Upper lobe of left lung (tissue), 6 donors: ENCODE measurements at regions not wholly inside any gene's neighbourhood (a gene's known extent, or its start where the extent isn't known, plus 50 kb on each side); places are given as distances from the start of the nearest gene placed in this dataset.

Source experiments
- ATAC-seq, 2 donors: fragments of 200-7000 bp; cut with Tn5 transposase; one replicate each; pipeline ENCODE4 v1.9.1; 2022; ENCODE audit warnings: mild to moderate bottlenecking in 2 of 2, moderate library complexity in 2 of 2; ENCODE audit not compliant: low FRiP score in 2 of 2
- DNase-seq, 2 donors: peaks; one replicate each; pipeline ENCODE4 v3.0.0-alpha.2; 2019 to 2020
- H3K27ac ChIP-seq, 4 donors: fragments of 200-600 bp; sonication (generic); one replicate each; pipeline ENCODE4 v1.5.1; 2016 to 2019
- H3K27me3 ChIP-seq, 4 donors: fragments of 200-600 bp; sonication (generic); one replicate each; pipeline ENCODE4 v1.5.1; 2017 to 2019
- H3K36me3 ChIP-seq, 4 donors: fragments of 200-600 bp; sonication (generic); one replicate each; pipeline ENCODE4 v1.5.1; 2016 to 2019
- H3K4me1 ChIP-seq, 4 donors: fragments of 200-600 bp; sonication (generic); one replicate each; pipeline ENCODE4 v1.5.1; 2018 to 2019
- H3K4me3 ChIP-seq, 4 donors: fragments of 200-600 bp; sonication (generic); one replicate each; pipeline ENCODE4 v1.5.1; 2017 to 2019; ENCODE audit warnings: mild to moderate bottlenecking in 2 of 4, moderate library complexity in 1 of 4
- H3K9me3 ChIP-seq, 4 donors: fragments of 200-600 bp; sonication (generic); one replicate each; pipeline ENCODE4 v1.5.1; 2018 to 2019
- EP300 ChIP-seq, 4 donors: sonication (generic); formaldehyde crosslinking; IDR thresholded peaks; one replicate each; pipeline ENCODE4 v1.5.1; 2017; ENCODE audit warnings: antibody characterized with exemption in 4 of 4, control low read depth in 2 of 4
- POLR2A ChIP-seq, 4 donors: fragments of 450-650 bp; IDR thresholded peaks; one replicate each; pipeline ENCODE4 v1.5.1; 2016 to 2017; ENCODE audit warnings: antibody characterized with exemption in 4 of 4, mild to moderate bottlenecking in 2 of 4
- POLR2AphosphoS5 ChIP-seq, 2 donors: sonication (generic); formaldehyde crosslinking; IDR thresholded peaks; one replicate each; pipeline ENCODE4 v1.5.1; 2017; ENCODE audit warnings: antibody characterized with exemption in 2 of 2
- WGBS, 2 donors: methylation state at CpG; one replicate each; pipeline ENCODE4 v1.1.5; 2017 to 2018; 5-methylcytosine and 5-hydroxymethylcytosine counted together
- TF ChIP-seq, protein P1 (sequence below), 6 experiments: fragments of 450-650 bp in 4 of 6; fragments of 200-600 bp in 2 of 6; sonication (generic) in 2 of 6; IDR thresholded peaks; one replicate each; pipeline ENCODE4 v1.5.1; 2016 to 2019; ENCODE audit warnings: antibody characterized with exemption in 6 of 6
- donor health status: DM: no; HTN: no; CAD: no; lungs with moderate emphysema.
- donor health status: DM: no; HTN: yes; CAD: no; lungs with severe emphysema.

DNA sequence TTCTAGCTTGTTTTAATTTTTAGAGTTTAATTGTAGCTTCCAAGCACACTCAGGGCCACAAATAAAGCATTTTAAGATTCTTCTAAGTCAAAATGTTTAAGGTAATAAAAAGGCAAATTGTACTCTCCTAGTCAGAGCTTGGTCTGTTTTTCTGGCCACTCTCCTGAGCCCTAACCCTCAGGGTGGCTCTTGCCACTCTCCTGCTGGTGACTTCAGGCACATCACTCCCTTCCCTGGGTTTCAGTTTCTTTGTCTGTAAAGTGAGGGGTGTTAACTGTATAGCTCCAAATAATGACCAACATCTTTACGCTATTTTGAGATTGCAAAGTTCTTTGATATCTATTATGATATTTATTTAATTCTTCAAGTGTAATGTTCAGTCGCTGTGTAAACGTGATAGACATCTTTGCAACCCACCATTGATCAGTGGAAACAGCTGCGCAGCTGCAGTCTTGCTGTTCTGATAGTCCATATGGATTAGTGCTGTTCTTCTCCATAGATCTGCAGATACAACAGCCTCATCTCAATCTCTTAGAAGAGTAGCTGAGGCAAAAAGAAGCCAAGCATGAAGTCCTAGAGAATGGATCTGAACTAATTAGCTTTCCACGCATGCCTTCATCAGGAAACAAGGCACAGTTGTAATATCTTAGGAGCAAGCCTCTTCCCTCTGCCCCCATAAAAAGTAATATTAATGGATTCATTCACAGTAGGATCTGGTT lies 189.9 kb downstream of the PLPP4 start:
- H3K4me3 ChIP-seq = no peak overlapping the region
- no peaks in the 10 kb centered on the region for H3K4me1 ChIP-seq
- ATAC-seq (no peak), DNase-seq (no peak)
- H3K9me3 ChIP-seq = no peaks in the 10 kb centered on the region
- no peaks in the 10 kb centered on the region for H3K27me3 ChIP-seq
- H3K27ac ChIP-seq = no peak overlapping the region
- no peaks in the 10 kb centered on the region for H3K36me3 ChIP-seq
- TF ChIP-seq POLR2A (IDR thresholded peaks at IDR 0.05) (no peak), POLR2AphosphoS5 (IDR thresholded peaks at IDR 0.05) (no peak), EP300 (IDR thresholded peaks at IDR 0.05) (no peak)
- TF ChIP-seq, protein P1, sequence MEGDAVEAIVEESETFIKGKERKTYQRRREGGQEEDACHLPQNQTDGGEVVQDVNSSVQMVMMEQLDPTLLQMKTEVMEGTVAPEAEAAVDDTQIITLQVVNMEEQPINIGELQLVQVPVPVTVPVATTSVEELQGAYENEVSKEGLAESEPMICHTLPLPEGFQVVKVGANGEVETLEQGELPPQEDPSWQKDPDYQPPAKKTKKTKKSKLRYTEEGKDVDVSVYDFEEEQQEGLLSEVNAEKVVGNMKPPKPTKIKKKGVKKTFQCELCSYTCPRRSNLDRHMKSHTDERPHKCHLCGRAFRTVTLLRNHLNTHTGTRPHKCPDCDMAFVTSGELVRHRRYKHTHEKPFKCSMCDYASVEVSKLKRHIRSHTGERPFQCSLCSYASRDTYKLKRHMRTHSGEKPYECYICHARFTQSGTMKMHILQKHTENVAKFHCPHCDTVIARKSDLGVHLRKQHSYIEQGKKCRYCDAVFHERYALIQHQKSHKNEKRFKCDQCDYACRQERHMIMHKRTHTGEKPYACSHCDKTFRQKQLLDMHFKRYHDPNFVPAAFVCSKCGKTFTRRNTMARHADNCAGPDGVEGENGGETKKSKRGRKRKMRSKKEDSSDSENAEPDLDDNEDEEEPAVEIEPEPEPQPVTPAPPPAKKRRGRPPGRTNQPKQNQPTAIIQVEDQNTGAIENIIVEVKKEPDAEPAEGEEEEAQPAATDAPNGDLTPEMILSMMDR (IDR thresholded peaks at IDR 0.05) = no peak
- WGBS, 2 donors = 90 to 92% methylated on average over 5 of the region's 5 CpGs

DNA sequence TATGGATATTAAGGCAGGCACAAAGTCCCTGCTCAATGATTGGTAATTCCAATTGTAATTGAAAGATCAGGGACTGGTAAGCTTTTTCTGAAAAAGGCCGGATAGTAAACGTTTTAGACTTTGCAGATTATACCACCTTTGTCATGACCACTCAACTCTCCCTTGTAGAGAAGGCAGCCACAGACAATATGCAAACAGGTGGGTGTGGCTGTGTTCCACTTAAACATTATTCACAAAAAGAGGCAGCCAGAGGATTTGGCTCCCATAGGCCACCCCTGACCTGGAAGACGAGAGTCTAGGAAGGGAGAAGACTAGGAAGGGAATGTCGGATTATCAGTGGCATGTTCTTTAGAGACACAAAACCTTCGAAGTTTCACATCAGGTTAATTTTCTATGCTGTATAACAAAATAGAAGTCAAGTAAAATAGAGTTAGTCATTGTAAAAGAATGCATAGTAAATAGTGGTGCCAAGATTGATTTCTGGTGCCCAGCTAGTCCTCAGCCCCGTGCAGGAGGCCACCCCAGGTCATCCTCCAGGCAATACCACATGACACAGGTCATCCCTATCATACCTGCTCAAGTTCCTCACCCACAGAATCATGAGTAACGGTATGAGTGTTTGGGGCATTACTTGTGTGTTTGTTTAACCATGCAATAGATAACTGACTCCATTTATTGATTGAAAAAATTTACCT lies 193.8 kb downstream of the PLPP4 start:
- no peak for TF ChIP-seq EP300 (IDR thresholded peaks at IDR 0.05)
- TF ChIP-seq, protein P1 (IDR thresholded peaks at IDR 0.05) = no peak
- ATAC-seq (no peak), DNase-seq (no peak)
- no peak overlapping the region for H3K4me3 ChIP-seq
- WGBS, 2 donors = 80 to 84% methylated on average over 7 of the region's 7 CpGs
- H3K36me3 ChIP-seq = no peaks in the 10 kb centered on the region
- H3K27ac ChIP-seq = no peak overlapping the region
- no peaks in the 10 kb centered on the region for H3K9me3 ChIP-seq
- peaks cover 0 to 4% (median 0%) of the 10 kb centered on the region in 4 donors for H3K4me1 ChIP-seq
- no peaks in the 10 kb centered on the region for H3K27me3 ChIP-seq

DNA sequence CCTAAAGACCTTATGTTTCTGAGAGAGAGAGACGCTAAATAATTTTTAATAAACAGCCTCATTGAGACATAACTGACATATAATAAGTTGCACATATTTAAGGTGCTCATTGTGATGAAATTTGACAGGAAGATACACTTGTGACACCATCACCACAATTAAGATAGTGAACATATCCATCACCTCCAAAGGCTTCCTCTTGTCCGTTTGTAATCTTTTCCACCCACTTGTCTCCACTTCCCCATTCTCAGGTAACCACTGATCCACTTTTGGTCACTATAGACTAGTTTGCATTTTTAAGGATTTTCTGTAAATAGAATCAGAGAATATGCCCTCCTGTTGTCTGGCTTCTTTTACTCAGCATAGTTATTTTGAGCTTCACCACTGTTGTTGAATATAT lies 195.1 kb upstream of the WDR11 start:
- Histone ChIP-seq H3K4me3 (no peak overlapping the region), H3K4me1 (peaks cover 0 to 4% (median 0%) of the 10 kb centered on the region in 4 donors), H3K9me3 (no peaks in the 10 kb centered on the region), H3K27me3 (no peaks in the 10 kb centered on the region), H3K27ac (no peak overlapping the region), H3K36me3 (no peaks in the 10 kb centered on the region)
- TF ChIP-seq POLR2AphosphoS5 (IDR thresholded peaks at IDR 0.05) (no peak), POLR2A (IDR thresholded peaks at IDR 0.05) (no peak), EP300 (IDR thresholded peaks at IDR 0.05) (no peak)
- TF ChIP-seq, protein P1 (IDR thresholded peaks at IDR 0.05) = no peak
- DNase-seq (no peak), ATAC-seq (no peak)
- 58 to 59% methylated on average over 2 of the region's 2 CpGs for WGBS, 2 donors

DNA sequence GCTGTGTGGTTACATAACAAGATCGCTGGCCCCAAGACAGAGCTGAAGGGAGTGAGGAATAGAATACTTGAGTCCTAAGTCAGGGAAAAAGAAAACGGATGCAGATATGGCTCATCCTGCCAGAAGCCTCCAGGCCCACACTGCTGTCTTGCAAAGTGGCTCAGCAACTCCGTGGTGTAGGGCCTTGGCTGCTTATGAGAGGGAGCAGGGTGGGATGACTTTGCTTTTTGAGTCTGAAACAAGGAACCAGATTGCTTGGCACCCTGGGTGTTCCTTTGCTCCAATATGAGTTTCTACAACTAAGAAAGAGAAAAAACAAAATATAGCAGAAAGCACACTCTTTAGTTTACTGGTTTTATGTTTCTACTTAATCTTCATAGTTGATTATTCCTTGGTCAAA lies 193.8 kb upstream of the WDR11 start:
- WGBS, 2 donors = 32 to 45% methylated on average over 3 of the region's 3 CpGs

More for the DNA sequence above, 193.8 kb upstream of the WDR11 start:
- no peak overlapping the region for H3K27ac ChIP-seq
- no peak for DNase-seq
- H3K4me1 ChIP-seq = peaks cover 0 to 4% (median 0%) of the 10 kb centered on the region in 4 donors
- no peaks in the 10 kb centered on the region for H3K9me3 ChIP-seq
- H3K36me3 ChIP-seq = no peaks in the 10 kb centered on the region
- no peak for ATAC-seq
- H3K27me3 ChIP-seq = no peaks in the 10 kb centered on the region
- no peak overlapping the region for H3K4me3 ChIP-seq
- TF ChIP-seq EP300 (IDR thresholded peaks at IDR 0.05) (no peak), POLR2AphosphoS5 (IDR thresholded peaks at IDR 0.05) (no peak), POLR2A (IDR thresholded peaks at IDR 0.05) (no peak)
- TF ChIP-seq, protein P1 (IDR thresholded peaks at IDR 0.05) = no peak
